GM18511 (cell line): ENCODE measurements at regions not wholly inside any gene's neighbourhood (a gene's known extent, or its start where the extent isn't known, plus 50 kb on each side); places are given as distances from the start of the nearest gene placed in this dataset.

ENCODE experiments used
- ATAC-seq: cut with Tn5 transposase; IDR thresholded peaks from one replicate; pipeline ENCODE4 v1.9.1; 2021; ENCODE audit warnings: mild to moderate bottlenecking, moderate library complexity; ENCODE audit not compliant: unreplicated experiment

- no peak for ATAC-seq
Observed at GRCh38 chr11:80638296-80638695, 1197.5 kb upstream of the TENM4 start.

- ATAC-seq = no peak
Observed at GRCh38 chr11:80637571-80637970, 1196.7 kb upstream of the TENM4 start.

DNA sequence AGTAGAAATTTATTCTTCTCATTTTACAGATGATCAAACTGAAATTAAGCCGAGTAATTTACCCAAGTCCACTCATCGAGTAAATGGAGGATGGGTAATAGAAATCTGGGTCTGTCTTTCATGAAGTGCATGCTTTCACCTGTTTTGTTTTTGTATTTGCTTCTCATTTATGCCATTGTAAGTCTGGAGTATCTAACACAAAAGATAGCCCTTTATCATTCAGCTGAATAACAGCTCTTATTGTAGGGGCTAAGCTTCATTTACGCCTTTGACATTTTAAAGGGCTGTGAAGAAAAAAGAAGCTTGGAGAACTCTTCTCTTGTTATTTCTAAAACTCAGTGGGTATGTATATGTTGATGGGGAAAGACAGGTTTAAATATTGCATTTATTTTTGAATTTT is 1196.2 kb upstream of the TENM4 start:
- no peak for ATAC-seq

DNA sequence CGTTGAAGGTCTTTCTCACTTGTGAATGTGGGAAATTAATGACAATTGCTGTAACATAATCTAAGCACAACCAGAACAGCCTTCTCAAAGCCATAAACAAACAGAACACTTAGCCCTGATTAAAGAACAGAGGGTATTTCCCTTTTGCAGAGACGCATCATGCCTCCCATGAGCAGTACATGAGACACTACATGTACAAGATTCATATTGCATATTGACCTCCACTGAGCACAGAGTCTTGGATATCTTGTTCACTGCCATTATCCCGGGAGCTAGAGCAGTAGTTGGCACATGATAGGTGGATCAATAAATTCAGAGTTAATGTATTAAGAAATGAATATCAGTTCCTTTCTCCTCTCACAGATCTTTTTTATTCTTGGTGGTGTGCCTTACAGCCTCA is 1194.3 kb upstream of the TENM4 start:
- ATAC-seq = no peak

- no peak for ATAC-seq
Observed at GRCh38 chr11:80632691-80633090, 1191.9 kb upstream of the TENM4 start.

- ATAC-seq = no peak
Observed at GRCh38 chr11:80632156-80632555, 1191.3 kb upstream of the TENM4 start.

GRCh38 chr11:80629466-80629865 is 1188.6 kb upstream of the TENM4 start:
- ATAC-seq = no peak

DNA sequence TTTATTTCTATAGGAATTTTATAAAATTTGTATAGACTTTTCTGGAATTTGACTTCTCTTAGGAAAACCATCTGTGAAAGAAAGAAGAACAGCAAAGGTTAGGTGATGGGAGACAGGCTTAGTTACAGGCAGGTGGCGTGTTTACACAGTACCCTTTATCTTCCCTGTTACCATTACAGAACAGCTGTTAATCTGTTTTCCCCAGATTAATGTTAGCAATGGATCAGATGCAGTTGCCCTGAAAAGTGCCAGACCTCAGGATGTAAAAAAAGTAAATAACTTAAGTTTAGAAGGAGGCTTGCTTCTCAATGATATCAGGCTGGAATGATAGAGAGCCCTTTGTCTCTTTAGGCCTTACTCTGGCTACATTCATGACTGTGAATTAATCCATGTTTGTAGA is 1186.5 kb upstream of the TENM4 start:
- no peak for ATAC-seq

- ATAC-seq = no peak
Observed at GRCh38 chr11:80626721-80627120, 1185.9 kb upstream of the TENM4 start.

GRCh38 chr11:80625563-80625962 is 1184.7 kb upstream of the TENM4 start:
- ATAC-seq = no peak

DNA sequence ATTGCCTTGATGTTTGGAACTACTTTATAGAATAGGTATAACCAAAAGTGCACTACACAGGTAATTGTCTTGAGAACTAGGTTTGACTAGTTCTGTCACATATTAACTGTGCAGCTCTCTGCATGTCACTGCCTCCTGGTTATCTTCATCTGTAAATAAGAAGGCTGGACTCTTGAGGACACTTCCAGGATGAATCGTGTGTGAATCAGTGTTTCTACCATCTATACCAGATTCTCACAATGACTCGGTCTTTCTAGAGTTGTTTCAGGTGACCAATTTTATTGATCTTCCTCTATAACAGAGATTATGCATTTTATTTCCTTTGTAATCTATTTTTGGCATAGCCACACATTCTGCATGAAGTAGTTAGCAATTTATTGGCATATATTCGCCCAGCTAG is 1181.0 kb upstream of the TENM4 start:
- ATAC-seq = no peak

GRCh38 chr11:80620867-80621266 is 1180.0 kb upstream of the TENM4 start:
- ATAC-seq = no peak

GRCh38 chr11:80617156-80617555 is 1176.3 kb upstream of the TENM4 start:
- ATAC-seq = no peak

DNA sequence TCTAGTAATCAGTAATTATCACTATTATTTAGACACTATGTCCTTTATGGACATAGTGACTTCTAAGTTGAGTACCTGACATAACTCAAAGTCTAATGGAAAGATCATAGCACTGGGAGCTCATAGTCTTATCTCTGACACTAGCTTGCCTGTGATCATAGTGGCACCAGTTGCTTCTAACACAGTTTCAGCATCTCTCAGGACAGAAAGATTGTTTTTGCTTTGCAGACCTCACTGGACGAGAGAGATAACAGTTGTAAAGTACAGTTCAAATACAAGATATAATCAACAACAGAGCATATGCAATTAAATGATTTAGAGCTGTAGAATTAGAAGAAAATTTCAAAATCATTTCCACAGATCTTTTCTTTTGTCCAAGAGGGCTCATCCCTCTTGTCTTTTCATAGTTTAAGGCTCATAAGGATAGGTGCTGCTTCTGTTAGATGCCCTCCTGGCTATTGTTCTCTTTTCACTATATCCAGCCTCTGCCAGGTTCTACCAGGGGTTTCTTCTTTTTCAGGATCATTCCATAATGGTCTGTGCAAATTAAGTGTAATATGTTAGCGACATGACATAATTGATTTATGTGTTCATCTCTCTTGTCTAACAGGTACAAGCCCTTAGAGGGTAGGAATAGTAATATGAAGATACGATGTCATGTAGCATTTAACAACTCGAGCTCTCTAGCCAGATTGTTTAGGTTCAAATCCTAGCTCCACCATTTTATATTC is 1175.4 kb upstream of the TENM4 start:
- no peak for ATAC-seq

- ATAC-seq = no peak
Observed at GRCh38 chr11:80613655-80614054, 1172.8 kb upstream of the TENM4 start.

DNA sequence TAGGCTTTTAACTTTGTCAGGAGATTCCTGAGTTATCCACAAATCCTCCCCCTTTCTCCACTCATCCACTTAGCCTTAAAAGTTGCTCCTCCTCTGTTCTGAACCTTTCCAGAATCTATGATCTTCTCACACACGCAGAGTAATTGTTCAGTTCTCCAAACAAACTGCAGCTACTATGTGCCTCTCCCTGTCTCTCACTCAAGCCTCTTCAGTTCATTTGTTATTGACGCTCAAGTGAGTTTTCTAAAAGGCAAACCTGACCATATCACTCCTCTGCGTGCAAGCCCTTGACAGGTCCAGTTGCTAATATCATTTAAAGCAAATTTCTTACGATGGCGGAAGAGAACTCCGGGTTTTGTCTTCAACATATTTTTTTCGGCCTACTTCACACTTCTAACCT is 1169.7 kb upstream of the TENM4 start:
- no peak for ATAC-seq

- ATAC-seq = no peak
Observed at GRCh38 chr11:80603472-80603871, 1162.6 kb upstream of the TENM4 start.

GRCh38 chr11:80598905-80599304 is 1158.1 kb upstream of the TENM4 start:
- ATAC-seq = no peak

DNA sequence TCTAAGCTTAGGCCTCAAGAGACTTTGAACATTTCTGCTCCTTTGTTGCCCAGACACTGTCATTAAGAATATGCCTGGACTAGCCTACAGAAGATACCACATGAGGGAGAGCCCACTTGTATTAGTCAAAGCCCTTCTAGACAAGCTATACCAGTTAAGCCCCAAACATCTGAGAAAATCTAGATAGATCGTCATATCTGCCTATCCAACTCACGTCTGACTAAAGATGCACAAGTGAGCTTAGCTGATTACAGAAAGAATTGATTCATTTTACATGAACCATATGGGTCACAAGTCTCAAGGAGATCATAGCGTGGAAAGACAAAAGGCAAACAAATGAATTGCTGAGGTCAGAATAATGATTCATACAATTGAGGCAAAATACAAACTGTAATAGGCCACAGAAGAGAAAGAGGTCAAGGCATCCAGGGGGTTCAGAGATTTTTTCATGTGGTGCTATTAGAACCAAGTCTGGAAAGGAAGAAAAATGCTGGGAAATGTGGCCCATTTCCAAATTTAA is 1155.5 kb upstream of the TENM4 start:
- ATAC-seq = no peak

GRCh38 chr11:80595011-80595410 is 1154.2 kb upstream of the TENM4 start:
- ATAC-seq = no peak

DNA sequence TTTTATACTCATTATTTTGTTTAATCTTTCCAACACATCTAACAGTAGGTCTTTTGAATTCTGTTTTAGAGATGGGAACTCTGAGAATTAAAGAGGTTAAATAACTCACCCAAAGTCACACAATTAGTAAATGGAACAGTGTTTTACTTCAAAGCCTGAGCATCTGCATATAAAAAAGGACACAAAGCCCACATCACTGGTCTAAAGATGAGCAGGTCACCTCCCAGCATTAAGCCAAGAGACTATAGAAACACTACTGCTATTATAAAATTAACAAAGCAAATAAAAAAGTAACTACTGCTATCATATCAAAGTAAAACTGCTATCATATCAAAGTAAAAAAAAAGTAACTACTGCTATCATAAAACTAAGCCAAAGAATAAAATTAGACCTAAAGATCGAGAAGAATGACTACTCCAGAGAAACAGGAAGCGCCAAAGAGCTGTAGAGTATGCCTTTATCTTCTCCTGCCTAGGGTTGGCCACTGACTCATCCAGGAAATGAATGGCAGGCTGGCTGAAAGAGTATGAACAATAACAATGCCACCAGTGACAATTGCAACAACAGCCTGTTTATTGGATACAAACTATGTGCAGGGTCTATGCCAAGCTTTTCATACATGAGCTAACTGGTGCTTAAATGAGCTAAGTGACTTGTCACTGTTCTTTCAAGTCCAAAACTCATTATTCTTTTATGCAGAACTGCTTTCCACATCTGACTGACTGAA is 1153.0 kb upstream of the TENM4 start:
- ATAC-seq = no peak

DNA sequence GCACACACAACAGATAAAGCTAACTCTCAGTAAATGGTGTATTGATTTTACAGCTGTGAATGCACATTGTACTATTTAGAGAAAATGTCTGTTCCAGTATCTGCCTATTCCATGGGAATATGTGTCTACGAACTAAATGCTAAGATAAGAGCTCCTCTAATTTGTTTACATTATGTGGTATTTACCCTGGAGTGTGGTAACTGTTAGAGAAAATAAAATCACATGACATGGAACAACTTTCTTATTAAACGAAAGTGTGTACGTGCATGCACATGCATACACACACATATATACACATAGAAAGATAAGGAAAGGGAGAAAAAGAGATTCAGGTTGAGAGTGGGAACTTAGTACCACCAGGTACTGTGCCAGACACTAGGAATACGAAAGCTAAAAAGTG is 1151.7 kb upstream of the TENM4 start:
- no peak for ATAC-seq
